DMS 273 treated with DMSO at 0.1 percent for 48 hours (cell line): ENCODE measurements at regions not wholly inside any gene's neighbourhood (a gene's known extent, or its start where the extent isn't known, plus 50 kb on each side); places are given as distances from the start of the nearest gene placed in this dataset.
"Not testable (repeated sequence)": the region's sequence is repeated elsewhere in the genome, so short reads cannot be mapped to it uniquely, and the experiment has no call there.

ENCODE experiments used
- DNase-seq: peaks from one replicate; lab custom pipeline; 2025; lab: John Stamatoyannopoulos, UW

DNA sequence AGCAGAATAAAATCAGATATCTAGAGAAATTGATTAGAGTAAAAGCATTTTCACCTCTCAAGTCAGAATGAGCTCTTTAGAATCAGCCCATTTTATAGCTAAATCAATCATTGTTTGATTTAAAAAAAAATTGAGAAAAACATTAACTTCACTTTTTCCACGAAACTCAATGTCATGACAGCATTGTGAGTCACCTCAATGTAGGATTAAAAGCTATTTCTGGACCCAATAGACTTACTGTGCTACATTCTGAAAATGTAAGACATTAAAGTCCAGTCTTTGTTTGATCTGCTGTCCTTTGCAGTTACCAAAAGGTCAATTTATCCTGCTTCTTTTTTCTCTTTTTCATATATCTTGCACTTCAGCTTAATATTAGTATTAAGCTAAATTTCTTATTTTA is 519.4 kb upstream of the ZNF337 start:
- DNase-seq = no peak

DNA sequence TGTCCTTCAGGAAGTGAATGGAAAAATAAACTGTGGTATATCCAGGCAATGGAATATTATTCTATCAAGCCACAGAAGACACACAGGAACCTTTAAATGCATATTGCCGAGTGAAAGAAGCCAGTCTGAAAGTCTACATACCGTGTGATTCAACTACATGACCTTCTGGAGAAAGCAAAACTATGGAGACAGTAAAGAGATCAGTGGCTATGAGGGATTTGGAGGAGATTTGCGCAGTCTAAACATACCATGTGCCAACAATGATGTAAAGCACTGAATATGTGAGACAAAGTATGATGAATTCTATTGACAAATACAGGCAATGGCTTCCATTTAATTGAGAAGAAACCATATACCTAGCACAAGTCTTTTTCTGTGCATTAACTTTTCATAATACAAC is 518.3 kb upstream of the ZNF337 start:
- no peak for DNase-seq

DNA sequence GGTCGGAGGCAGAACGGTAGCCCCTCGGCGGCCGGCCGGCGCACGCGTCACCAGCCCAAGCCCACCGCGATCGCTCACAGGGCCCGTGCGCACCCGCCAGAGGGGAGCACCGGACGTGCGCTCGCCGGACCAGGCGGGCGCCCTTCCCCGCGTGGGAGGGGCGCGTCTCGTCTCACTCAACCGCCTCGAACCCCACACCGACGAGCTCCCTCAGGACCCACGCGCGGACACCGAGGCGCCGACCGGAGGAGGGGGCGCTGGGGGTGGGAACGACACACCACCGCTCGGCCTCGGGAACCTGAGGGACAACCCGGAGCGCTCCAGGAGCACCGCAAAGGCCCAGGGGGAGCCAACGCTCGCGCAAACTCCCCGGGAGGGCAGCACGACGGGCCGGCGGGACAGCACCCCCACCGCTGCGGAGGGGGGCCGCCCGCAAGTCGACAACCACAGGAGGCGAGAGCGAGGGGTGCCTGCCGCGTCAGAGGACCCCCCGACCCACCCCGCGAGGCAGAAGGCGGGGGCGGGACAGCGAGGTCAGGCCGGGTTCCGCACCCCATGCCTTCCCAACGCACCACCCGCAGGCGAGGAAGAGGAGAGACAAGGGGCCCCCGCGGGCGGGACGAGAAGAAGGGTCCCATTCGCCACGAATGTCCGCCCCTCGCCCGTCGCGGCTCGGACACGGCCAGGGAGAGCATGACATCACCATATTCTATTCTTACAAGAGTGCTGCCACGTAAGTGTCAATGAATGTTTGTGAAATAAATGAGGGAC is 512.7 kb upstream of the ZNF337 start:
- no peak for DNase-seq

DNA sequence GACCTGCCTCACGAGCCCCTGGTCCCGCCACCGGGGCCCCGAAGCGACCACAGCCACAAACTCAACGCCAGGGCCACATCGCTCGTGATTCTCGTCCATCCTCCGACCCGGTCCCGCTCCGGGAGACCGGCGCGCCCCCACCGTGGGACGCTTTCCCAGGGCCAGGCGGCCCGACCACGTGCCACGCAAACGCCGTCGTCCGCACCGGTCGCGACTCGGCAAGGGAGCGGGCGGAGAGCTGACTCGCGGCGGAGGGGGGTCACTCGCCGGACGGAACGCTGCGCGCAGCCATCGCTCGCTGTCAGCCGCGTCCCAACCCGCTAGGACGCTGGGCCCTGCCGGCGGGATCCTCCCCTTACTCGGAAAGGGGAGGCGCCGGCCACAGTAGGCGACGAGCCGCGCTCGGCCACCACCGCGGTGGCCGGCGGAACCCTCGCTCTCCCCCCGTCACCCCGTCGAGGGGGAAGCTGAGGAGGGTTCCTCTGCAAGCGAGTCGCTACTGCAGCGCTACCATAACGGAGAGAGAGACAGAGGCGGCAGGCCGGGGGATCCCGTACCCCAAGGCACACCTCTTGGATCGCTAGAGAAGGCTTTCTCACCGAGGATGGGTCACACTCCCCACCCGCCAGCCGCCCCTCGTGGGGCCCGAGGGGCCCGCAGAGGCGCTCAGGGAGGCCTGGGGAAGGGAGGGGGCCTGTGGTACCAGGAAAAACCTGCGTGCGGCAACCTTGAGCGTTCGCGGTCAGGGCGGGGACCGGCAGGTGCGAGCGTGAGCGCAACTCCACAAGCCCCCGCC is 511.8 kb upstream of the ZNF337 start:
- DNase-seq = no peak

DNA sequence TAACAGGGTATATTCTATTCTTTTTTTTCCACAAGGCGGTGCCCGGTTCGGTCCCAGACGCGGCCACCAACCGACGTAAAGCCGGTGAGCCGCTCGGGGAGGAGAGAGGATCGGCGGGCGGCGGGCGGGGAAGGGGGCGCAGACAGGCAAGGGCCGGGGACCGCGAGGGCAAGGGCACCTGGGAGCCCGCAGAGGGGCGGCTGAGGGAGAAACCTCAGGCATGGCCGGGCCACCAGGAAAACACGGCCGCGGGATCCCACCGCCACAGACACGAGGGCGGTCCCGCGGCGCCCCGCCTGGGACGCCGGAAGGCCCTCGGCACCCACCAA is 511.3 kb upstream of the ZNF337 start:
- not testable (repeated sequence) for DNase-seq

DNA sequence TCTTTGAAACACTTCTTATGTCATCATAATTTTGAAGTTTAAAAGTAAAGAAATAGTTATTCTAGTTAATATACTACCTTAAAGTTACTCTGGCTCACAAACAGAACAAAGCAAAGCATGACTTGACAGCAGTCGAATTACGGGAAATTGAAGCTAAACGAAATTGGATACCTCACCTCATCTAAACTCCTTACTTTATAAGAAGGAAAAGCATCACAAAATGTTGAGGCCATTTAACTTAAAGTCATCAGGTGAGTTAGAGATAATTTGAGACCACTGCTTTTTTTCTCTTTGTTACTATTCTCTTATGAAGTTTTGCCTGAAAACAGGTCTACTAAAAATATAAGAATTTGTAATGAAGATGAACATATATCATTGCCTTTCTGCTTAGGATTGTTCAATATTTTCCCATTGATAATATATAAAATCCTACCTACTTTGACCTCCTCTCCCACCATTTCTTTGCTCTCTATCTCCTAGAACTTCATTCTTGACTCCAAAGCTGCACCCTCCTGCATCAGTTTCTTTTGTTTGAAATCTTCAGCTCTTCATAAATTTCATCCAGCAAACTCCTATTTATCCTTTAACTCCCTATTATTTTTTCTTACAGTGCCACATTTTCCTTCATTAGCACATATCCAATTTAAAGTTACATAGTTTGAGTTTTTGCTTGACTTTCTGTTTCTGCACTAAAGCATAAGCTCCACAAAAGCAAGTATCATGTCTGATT is 510.7 kb upstream of the ZNF337 start:
- DNase-seq = no peak

DNA sequence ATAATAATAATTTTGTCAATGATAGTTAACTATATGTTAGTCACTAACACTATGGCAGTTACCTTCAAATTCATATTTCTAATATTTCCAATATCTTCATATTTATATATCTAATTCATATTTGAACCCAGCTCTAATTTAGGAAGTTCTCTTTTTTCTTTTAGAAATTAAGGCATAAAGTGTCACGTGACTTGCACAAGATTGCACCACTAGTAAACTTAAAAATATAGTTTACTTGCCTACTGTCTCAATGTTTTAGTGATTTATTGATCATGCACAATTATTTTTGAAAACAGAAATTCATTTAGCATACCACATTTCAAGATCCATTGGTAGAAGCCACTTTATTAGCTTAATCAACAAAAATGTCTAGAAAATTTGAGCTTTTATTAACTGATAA is 508.7 kb upstream of the ZNF337 start:
- DNase-seq = no peak

DNA sequence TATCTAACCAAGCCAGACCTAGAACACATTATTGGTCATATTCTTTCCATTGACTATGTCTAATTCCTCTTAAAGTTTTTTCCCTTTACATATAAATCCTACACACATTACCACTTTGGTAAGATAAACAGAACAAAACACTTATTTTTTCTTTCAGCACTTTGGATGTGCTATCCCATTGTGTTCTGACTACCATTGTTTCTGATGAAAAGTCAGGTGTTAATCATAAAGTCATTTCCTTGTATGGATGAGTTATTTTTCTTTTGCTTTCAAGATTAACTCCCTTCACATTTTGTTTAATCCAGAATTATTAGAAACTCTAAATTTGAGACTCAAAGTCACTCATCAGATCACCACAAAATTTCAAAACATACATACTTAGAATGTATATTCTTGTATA is 504.4 kb upstream of the ZNF337 start:
- DNase-seq = not testable (repeated sequence)

DNA sequence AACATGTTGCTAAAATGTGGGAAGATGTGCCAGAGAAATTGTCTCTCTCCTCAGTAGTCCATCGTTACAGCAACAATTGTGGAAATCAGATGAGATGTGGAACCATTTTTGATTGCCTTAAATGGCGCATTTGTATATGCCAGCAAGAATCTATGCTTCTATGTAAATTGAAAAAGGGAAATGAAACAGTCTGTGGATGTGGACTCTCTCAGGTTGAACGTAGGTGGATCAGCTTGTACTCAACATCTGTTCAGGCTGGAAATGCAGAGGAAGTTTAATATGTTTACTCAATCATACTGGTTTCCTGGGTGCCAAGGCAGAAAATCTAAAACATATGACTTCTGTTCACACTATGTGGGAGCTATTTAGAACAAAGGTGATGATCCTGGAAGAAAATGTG is 490.7 kb upstream of the ZNF337 start:
- not testable (repeated sequence) for DNase-seq

DNA sequence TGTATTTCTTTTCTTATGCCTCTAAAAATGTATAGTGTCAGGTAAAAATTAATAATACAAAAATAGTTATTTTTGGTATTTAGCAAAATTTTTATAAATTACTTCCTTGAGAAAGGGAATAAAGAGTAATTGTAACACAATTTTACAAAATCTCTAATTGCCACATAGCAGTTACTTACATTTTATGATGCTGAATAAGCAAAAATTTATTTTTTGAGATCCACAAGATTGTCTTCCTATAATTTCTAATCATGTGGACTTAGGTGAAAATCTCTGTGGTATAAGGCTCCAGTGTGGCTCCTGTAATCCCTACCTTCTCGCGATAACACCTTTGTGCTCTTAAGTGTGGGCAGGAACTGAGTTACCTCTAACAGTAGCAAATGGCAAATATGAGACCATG is 487.1 kb upstream of the ZNF337 start:
- not testable (repeated sequence) for DNase-seq

DNA sequence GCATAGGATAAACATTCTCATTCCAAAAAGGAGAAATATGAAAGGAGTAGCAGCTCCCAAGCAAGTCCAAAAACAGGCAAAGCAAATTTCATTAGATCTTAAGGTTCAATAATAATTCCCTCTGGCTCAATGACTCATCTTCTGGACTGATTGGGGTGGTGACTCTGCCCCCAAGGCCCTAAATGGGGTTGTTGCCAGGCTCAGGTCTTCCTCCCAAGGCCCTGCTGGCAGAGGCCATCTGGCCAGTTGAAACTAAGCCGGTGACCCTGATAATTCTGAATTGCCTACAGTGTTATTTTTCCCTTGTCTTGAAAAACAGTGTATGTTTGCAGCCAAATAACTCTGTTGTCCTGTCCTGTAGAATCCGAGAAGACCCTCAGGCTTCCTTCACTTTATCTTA is 484.7 kb upstream of the ZNF337 start:
- DNase-seq = not testable (repeated sequence)

DNA sequence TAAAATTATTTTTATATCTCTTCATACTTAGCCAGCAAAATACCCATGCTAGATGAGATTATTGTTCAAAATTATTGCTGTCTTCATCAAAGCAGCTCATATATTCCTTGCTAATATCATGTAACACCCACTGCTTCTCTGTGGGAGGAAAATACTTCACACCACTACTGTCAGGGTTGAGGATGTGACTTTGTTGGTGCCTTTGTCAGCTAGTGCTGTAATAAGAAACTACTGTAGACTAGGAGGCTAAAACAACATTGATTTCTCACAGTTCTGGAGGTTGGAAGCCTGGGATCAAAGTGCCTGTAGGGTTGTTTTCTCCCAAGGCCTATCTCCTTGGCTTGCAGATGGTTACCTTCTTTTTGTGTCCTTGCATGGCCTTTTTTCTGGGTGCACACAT is 475.2 kb upstream of the ZNF337 start:
- not testable (repeated sequence) for DNase-seq

DNA sequence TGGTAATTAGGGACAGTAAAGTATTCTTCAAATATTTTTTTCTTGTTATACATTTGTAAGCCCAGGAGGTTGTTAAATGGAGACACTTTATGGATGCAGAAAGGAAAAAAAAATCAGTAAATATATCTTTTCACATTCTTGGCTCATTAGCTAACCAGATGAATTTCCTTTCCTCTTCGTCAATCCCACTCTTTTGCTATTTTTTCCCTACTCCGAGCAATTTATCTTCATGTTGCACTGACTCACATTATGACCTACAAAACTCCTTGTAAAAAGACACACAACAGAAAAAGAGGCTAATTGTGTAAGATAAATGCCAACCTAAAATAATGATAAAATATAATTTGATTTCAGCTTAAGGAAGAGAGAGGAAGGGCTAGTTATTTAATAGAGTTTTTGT is 472.9 kb upstream of the ZNF337 start:
- no peak for DNase-seq

DNA sequence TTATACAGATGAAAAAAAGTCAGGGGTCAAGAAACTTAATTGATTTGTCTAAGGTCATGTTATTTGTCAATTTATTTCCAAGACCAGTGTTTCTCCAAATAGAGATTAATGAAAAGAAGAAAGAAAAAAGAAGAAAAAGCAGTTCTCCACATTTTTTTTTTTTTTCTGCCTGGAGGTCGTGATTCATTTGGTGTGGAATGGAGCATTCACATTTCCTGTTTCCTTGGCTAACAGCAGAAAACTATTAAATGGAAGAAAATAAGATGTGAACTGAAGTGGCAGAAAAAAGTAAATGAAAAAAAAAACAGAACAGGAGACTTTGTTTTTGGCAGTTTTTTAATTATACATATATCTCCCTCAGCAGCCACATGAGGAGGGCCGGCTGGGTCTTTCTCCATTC is 470.8 kb upstream of the ZNF337 start:
- no peak for DNase-seq

DNA sequence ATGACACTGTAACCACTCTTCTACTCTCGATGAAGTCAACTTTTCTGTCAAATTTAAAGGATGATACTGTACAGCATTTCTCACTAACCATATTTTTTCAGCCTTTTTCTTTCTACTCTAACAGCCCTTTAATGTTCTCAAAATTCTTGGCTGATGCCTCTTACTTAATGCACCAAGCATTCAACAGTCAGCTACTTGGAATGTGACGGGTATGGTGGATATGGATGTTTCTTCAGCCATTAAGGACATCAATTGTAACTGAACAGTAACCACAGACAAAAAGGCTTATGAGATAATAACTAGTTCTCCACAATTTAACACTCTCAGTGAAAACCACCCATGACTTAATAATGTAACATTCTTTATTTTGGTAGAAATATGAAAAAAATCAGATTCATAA is 467.2 kb upstream of the ZNF337 start:
- no peak for DNase-seq

DNA sequence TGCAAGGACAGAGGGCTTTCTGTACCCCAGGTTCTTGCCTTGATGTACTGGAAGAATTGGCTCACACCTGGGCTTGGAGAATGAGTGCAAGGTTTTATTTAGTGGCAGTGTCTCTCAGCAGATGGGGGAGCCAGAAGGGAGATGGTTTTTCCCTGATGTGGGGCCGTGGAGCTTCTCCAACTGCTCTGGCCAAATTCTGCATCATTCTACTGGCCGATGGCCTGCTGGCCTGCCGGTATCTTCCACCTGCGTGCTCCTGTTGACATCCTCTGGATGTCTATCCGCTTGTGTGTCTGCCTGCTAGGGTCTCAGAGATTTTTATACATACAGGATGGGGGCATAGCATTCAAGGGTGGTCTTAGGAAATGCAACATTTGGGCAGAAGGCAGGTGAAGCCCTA is 466.5 kb upstream of the ZNF337 start:
- DNase-seq = not testable (repeated sequence)

DNA sequence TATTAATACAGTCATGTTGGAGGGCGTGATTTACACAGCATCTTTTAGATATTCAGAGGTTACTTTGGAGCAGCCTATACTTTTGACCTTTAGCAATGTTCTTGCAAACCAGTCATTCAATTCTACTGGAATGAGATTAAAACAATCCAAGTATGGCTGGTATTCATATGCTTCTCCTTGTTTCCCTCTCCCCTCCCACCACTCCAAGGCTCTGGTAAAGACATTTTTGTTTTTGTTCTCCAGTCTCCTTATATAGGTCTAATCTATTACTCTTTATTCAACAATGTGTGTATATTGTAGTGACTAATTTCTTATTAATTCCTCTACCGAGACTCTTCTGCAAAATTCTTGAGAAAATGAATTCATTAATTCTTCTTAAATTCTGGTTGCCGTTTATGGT is 465.1 kb upstream of the ZNF337 start:
- DNase-seq = not testable (repeated sequence)

DNA sequence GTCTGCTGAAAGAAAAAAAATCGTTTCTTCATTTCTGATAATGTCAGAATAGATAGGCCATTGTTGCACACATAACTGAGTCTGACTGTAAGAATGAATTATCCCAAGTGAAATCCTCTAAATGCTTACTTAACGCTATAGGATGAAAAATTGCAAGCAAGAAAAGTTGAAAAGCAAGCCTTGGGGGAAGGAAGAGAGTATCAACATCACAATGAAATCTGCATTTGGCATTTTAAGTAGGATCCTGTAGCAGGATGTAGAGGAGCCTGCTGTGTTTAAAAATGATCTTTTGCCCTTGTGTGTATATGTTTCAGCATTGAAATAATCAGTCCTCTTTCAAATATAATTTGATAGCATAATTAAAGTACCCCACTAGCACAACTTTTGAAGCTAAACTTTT is 464.3 kb upstream of the ZNF337 start:
- DNase-seq = not testable (repeated sequence)

DNA sequence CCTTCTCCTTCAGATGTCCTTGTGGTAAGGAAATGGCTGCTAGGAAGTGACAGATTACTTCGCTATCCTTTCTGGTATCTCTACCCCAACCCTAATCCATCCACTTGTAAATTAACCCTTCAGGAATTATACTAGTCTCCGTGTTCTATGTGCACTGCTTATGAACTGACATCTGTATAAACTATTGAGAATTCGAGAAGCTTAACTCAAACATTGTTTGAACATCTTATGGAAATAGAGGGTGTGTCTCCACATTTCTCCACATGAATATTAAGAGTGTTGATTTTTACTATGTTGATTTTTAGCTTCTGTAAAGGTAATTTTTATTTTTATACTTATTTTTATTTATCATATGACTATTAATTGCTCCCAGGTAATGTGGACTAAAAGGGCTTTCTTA is 457.6 kb upstream of the ZNF337 start:
- no peak for DNase-seq

DNA sequence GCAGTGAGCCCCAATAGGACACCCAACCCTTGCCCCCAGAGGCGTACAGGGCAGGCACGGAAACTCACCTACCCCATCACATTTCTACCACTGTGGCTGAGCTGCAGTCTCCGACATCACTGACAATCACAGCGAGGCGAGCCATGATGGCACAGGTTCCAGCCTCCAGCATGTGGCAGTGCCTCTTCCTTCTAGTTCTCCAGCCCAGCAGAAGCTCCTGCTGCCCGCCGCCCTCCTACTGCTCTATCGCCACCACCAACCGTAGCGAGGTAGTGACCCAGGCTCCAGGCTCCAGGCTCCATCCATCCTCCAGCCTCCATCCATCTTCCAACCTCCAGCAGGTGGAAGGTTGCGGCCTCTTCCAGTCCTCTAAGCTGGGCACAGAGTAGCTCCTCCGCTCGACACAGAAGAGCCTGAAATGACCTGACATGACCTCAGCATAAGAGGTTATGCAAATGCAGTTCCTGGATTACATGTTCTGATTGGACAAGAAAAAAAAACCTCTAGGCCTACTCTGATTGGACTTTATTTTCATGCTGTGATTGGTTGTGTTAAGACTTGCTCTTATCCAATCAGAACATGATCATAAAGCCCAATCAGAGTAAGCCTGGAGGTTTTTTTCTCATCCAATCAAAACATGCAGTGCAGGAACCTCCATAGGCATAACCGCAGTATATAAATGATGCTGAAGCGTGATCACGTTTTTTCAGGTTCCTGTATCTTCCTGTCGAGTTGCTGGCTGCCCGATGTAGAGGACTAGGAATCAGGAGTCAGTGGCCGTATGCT is 438.9 kb upstream of the ZNF337 start:
- DNase-seq = no peak

DNA sequence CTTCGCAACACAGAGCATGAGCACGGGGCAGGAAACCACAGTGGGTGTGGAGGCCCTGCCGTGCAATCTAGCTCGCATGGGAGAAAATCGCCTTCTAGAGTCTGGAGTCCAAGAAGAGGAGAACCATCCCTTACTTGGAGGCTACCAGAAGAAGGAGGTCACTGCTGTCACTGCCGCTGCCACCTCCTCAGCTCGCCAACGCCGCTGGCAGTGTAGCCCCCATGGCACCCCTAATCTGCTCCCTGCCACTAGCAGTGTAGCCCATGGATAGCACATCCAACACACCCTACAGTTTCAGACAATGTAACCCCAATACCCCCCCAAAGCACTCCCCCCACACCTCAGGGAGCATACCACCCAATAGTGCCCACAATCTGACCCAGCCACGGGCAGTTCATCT is 438.0 kb upstream of the ZNF337 start:
- no peak for DNase-seq

DNA sequence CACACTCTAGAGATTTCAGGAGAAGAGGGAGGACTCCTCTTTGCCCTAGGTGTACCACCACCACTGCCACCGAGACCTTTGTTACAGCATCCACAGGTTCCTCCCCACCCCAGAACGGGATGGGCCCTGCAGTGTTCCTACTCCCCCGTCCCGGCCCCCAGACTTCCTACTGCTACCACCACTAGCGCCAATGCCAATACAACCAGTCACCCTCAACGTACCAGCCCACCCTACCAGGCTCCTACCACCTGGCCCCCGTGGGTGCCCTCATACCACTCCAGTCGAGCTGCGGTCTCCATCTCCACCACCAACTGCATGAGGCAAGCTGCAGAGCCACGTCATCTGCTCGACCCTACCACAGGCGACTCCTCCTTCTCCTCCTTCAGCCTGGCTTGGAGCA is 437.1 kb upstream of the ZNF337 start:
- not testable (repeated sequence) for DNase-seq
